ENCODE measurements at regions not wholly inside any gene's neighbourhood (a gene's known extent, or its start where the extent isn't known, plus 50 kb on each side); places are given as distances from the start of the nearest gene placed in this dataset.

DNA sequence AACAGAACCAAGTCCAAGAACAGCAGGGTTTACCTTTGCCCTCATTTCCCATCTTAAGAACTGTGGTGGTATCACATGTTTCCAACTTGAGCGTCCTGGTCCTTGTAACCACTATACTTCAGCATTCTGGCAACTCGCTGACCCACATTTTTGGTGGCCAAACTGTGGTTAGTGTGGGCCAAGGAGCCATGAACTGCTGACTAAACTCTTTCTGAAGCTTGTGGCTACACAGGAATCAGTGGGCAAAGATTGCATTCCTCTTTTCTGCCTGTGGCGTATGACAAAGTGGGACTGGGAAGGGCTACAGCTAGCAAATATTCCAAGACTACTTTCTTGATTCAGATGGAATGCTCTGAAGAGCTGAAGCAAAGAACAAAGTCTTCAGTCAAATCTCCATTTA, 106.3 kb upstream of the MID1 start:
- TF ChIP-seq, protein P1, sequence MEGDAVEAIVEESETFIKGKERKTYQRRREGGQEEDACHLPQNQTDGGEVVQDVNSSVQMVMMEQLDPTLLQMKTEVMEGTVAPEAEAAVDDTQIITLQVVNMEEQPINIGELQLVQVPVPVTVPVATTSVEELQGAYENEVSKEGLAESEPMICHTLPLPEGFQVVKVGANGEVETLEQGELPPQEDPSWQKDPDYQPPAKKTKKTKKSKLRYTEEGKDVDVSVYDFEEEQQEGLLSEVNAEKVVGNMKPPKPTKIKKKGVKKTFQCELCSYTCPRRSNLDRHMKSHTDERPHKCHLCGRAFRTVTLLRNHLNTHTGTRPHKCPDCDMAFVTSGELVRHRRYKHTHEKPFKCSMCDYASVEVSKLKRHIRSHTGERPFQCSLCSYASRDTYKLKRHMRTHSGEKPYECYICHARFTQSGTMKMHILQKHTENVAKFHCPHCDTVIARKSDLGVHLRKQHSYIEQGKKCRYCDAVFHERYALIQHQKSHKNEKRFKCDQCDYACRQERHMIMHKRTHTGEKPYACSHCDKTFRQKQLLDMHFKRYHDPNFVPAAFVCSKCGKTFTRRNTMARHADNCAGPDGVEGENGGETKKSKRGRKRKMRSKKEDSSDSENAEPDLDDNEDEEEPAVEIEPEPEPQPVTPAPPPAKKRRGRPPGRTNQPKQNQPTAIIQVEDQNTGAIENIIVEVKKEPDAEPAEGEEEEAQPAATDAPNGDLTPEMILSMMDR (IDR thresholded peaks at IDR 0.05; ENCODE audit: borderline replicate concordance, extremely low read depth, low read length, poor library complexity, severe bottlenecking), result no peak
- TF ChIP-seq EZH2 (IDR thresholded peaks at IDR 0.05; ENCODE audit: borderline replicate concordance, low read depth, low read length, severe bottlenecking), result no peak

Measured in DND-41 (cell line).